Panc1 (cell line): ENCODE measurements at regions not wholly inside any gene's neighbourhood (a gene's known extent, or its start where the extent isn't known, plus 50 kb on each side); places are given as distances from the start of the nearest gene placed in this dataset.

Source experiments
- CTCF ChIP-seq: fragments of 450-650 bp; IDR thresholded peaks from 2 replicates; pipeline ENCODE4 v1.5.1; 2017; ENCODE audit warnings: mild to moderate bottlenecking
- REST ChIP-seq, 2 experiments: IDR thresholded peaks; 2 replicates each; pipeline ENCODE4 v1.6.1; 2011 to 2012; ENCODE audit warnings: low read depth in 2 of 2, control low read depth in 1 of 2, low read length in 1 of 2, mild to moderate bottlenecking in 1 of 2, moderate library complexity in 1 of 2; ENCODE audit not compliant: insufficient read depth in 1 of 2

GRCh38 chr11:119980431-119980830, 157.5 kb downstream of the TRIM29 start:
- no peak for TF ChIP-seq REST (IDR thresholded peaks at IDR 0.05; ENCODE audit: insufficient read depth in 1 of 2, low read depth in 2 of 2, low read length in 1 of 2)
- no peak for TF ChIP-seq CTCF
